ENCODE measurements at regions not wholly inside any gene's neighbourhood (a gene's known extent, or its start where the extent isn't known, plus 50 kb on each side); places are given as distances from the start of the nearest gene placed in this dataset.

DNA sequence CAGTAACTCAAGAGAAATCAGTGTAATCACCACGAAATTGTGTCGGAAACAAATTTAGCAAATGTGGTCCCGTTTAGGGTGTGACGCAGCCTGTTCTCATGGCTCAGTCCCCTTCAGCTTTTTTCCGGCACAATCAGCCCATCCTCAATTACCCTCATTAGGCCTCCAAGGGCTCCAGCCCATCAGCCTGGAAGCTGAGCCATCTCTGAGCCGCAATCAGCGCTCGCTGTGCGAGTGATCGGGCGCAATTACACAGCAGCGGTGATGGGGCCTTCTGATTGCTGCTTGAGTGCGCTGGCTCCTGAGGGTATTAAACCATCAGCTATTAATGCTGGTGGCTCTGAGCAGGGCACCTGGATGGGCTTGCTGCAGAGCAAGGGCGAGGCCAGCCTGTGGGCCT lies 55.6 kb downstream of the PLXNA1 start:
- TF ChIP-seq, protein P1, sequence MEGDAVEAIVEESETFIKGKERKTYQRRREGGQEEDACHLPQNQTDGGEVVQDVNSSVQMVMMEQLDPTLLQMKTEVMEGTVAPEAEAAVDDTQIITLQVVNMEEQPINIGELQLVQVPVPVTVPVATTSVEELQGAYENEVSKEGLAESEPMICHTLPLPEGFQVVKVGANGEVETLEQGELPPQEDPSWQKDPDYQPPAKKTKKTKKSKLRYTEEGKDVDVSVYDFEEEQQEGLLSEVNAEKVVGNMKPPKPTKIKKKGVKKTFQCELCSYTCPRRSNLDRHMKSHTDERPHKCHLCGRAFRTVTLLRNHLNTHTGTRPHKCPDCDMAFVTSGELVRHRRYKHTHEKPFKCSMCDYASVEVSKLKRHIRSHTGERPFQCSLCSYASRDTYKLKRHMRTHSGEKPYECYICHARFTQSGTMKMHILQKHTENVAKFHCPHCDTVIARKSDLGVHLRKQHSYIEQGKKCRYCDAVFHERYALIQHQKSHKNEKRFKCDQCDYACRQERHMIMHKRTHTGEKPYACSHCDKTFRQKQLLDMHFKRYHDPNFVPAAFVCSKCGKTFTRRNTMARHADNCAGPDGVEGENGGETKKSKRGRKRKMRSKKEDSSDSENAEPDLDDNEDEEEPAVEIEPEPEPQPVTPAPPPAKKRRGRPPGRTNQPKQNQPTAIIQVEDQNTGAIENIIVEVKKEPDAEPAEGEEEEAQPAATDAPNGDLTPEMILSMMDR (IDR thresholded peaks at IDR 0.05) = no peak
- no peak for TF ChIP-seq ZFX (IDR thresholded peaks at IDR 0.05; ENCODE audit: borderline replicate concordance)
